ENCODE measurements at regions not wholly inside any gene's neighbourhood (a gene's known extent, or its start where the extent isn't known, plus 50 kb on each side); places are given as distances from the start of the nearest gene placed in this dataset.

DNA sequence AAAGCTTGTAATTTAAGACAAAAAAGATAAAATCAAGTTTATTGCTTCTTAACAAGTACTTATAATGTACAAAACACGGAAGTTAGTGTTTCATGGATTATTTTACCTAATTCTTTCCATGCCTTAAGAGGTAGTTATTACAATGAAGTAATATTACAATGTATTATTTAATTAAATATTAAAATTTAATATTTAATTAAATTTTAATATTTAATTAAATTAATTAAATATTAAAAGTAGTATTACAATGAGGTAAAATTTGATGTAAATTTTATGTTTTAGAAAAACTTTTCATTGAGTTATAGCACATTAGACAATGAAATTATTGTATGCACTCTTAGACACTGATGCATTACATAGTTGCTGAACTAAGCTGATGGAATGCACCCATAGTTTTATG lies 220.7 kb upstream of the NETO1 start:
- TF ChIP-seq, protein P1, sequence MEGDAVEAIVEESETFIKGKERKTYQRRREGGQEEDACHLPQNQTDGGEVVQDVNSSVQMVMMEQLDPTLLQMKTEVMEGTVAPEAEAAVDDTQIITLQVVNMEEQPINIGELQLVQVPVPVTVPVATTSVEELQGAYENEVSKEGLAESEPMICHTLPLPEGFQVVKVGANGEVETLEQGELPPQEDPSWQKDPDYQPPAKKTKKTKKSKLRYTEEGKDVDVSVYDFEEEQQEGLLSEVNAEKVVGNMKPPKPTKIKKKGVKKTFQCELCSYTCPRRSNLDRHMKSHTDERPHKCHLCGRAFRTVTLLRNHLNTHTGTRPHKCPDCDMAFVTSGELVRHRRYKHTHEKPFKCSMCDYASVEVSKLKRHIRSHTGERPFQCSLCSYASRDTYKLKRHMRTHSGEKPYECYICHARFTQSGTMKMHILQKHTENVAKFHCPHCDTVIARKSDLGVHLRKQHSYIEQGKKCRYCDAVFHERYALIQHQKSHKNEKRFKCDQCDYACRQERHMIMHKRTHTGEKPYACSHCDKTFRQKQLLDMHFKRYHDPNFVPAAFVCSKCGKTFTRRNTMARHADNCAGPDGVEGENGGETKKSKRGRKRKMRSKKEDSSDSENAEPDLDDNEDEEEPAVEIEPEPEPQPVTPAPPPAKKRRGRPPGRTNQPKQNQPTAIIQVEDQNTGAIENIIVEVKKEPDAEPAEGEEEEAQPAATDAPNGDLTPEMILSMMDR (conservative IDR thresholded peaks at IDR 0.05 in 1 of 2, IDR thresholded peaks at IDR 0.05 in 1 of 2; ENCODE audit: low read depth in 1 of 2, low read length in 2 of 2) = no peak
- TF ChIP-seq EZH2 (IDR thresholded peaks at IDR 0.05; ENCODE audit: low read length, missing control alignments) = no peak

Data from fibroblast of lung (primary cell).